PC-3 (cell line): ENCODE measurements at regions not wholly inside any gene's neighbourhood (a gene's known extent, or its start where the extent isn't known, plus 50 kb on each side); places are given as distances from the start of the nearest gene placed in this dataset.

Experiments
- EZH2phosphoT487 ChIP-seq: fragments of 300-600 bp; sonication (generic); IDR thresholded peaks from 2 replicates; pipeline ENCODE4 v1.6.1; 2018; ENCODE audit warnings: mild to moderate bottlenecking, antibody characterized with exemption, low read length, borderline replicate concordance
- TF ChIP-seq, protein P1 (sequence below): fragments of 300-600 bp; sonication (generic); conservative IDR thresholded peaks from 2 replicates; pipeline ENCODE4 v1.5.1; 2017; ENCODE audit warnings: antibody characterized with exemption, low read depth, mild to moderate bottlenecking, low read length

GRCh38 chr13:97822377-97822776 is 131.1 kb upstream of the IPO5 start:
- TF ChIP-seq, protein P1, sequence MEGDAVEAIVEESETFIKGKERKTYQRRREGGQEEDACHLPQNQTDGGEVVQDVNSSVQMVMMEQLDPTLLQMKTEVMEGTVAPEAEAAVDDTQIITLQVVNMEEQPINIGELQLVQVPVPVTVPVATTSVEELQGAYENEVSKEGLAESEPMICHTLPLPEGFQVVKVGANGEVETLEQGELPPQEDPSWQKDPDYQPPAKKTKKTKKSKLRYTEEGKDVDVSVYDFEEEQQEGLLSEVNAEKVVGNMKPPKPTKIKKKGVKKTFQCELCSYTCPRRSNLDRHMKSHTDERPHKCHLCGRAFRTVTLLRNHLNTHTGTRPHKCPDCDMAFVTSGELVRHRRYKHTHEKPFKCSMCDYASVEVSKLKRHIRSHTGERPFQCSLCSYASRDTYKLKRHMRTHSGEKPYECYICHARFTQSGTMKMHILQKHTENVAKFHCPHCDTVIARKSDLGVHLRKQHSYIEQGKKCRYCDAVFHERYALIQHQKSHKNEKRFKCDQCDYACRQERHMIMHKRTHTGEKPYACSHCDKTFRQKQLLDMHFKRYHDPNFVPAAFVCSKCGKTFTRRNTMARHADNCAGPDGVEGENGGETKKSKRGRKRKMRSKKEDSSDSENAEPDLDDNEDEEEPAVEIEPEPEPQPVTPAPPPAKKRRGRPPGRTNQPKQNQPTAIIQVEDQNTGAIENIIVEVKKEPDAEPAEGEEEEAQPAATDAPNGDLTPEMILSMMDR = no peak
- TF ChIP-seq EZH2phosphoT487 = no peak
